ENCODE measurements at regions not wholly inside any gene's neighbourhood (a gene's known extent, or its start where the extent isn't known, plus 50 kb on each side); places are given as distances from the start of the nearest gene placed in this dataset.

DNA sequence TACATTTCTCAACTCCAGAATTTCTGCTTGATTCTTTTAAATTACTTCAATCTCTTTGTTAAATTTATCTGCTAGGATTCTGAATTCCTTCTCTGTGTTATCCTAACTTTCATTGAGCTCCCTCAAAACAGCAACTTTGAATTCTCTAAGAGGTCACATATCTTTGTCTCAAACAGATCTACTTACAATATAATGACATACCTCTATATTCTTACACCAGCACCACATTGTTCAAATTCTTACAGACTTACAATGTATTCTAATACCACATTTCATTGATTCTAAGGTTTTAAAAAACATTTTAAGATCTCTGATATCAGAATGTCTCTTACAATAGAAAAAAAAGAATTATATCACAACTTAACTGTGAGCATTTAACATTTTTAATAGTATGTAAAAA lies 77.4 kb downstream of the DIRAS3 start:
- Mint-ChIP-seq H3K4me1 (ENCODE audit: insufficient read depth, unreplicated experiment) (peaks cover 10% of the 10 kb centered on the region), H3K9me3 (ENCODE audit: unreplicated experiment) (no peaks in the 10 kb centered on the region), H3K27me3 (ENCODE audit: insufficient read depth, unreplicated experiment) (no peaks in the 10 kb centered on the region), H3K36me3 (ENCODE audit: insufficient read depth, unreplicated experiment) (no peaks in the 10 kb centered on the region), H3K27ac (ENCODE audit: low read depth, unreplicated experiment) (no peak overlapping the region), H3K4me3 (ENCODE audit: unreplicated experiment) (no peak overlapping the region)
- DNase-seq (ENCODE audit: unreplicated experiment), result no peak
- TF ChIP-seq, protein P1, sequence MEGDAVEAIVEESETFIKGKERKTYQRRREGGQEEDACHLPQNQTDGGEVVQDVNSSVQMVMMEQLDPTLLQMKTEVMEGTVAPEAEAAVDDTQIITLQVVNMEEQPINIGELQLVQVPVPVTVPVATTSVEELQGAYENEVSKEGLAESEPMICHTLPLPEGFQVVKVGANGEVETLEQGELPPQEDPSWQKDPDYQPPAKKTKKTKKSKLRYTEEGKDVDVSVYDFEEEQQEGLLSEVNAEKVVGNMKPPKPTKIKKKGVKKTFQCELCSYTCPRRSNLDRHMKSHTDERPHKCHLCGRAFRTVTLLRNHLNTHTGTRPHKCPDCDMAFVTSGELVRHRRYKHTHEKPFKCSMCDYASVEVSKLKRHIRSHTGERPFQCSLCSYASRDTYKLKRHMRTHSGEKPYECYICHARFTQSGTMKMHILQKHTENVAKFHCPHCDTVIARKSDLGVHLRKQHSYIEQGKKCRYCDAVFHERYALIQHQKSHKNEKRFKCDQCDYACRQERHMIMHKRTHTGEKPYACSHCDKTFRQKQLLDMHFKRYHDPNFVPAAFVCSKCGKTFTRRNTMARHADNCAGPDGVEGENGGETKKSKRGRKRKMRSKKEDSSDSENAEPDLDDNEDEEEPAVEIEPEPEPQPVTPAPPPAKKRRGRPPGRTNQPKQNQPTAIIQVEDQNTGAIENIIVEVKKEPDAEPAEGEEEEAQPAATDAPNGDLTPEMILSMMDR (IDR thresholded peaks at IDR 0.05; ENCODE audit: unreplicated experiment), result no peak
- POLR2A ChIA-PET, result no interaction called here
- no TSS peak for BruUV-seq (replicated peaks)
- intact Hi-C loops (cut with micrococcal nuclease), result no loop called here
- CTCF ChIA-PET, result no interaction called here

DNA sequence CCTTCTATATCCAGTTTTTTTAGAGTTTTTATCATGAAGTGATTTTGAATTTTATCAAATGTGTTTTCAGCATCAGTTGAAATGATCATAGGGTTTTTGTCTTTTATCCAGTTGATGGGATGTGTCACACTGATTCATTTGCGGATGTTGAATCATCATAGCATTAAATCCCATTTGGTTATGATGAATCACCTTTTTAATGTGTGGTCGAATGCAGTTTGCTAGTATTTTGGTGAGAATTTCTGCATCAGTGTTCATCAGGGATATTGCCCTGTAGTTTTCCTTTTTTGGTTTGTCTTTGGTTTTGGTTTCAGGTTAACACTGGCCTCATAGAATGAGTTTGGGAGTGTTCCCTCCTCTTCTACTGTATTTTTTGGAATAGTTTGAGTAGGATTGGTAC lies 80.3 kb downstream of the DIRAS3 start:
- POLR2A ChIA-PET, result no interaction called here
- intact Hi-C loops (cut with micrococcal nuclease), result no loop called here
- no peaks in the 10 kb centered on the region for H3K9me3 Mint-ChIP-seq (ENCODE audit: unreplicated experiment)
- peaks cover 10% of the 10 kb centered on the region for H3K4me1 Mint-ChIP-seq (ENCODE audit: insufficient read depth, unreplicated experiment)
- no peaks in the 10 kb centered on the region for H3K27me3 Mint-ChIP-seq (ENCODE audit: insufficient read depth, unreplicated experiment)
- H3K4me3 Mint-ChIP-seq (ENCODE audit: unreplicated experiment), result no peak overlapping the region
- TF ChIP-seq, protein P1 (IDR thresholded peaks at IDR 0.05; ENCODE audit: unreplicated experiment), result no peak
- no peaks in the 10 kb centered on the region for H3K36me3 Mint-ChIP-seq (ENCODE audit: insufficient read depth, unreplicated experiment)
- CTCF ChIA-PET, result interaction anchor here (0.6 kb wide), 1 partner anchor 39 kb away, joined by 3 read pairs; no protein-coding TSS in a partner anchor
- peak overlapping the region; percentile 88 for H3K27ac Mint-ChIP-seq (ENCODE audit: low read depth, unreplicated experiment)
- BruUV-seq (replicated peaks), result no TSS peak
- DNase-seq (ENCODE audit: unreplicated experiment), result peak; percentile 84

DNA sequence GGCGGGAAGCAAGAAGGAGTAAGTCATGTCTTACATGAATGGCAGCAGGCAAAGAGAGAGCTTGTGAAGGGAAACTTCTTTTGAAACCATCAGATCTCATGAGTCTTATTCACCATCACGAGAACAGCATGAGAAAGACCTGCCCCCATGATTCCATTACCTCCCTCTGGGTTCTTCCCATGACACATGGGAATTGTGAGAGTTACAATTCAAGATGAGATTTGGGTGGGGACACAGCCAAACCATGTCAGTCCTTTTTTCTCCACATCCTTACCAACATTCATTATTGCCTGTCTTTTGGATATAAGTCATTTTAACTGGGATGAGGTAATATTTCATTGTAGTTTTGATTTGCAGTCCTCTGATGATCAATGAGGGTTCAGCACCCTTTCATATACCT lies 81.0 kb downstream of the DIRAS3 start:
- Mint-ChIP-seq H3K9me3 (ENCODE audit: unreplicated experiment) (no peaks in the 10 kb centered on the region), H3K27ac (ENCODE audit: low read depth, unreplicated experiment) (no peak overlapping the region), H3K27me3 (ENCODE audit: insufficient read depth, unreplicated experiment) (no peaks in the 10 kb centered on the region), H3K4me3 (ENCODE audit: unreplicated experiment) (no peak overlapping the region), H3K36me3 (ENCODE audit: insufficient read depth, unreplicated experiment) (no peaks in the 10 kb centered on the region), H3K4me1 (ENCODE audit: insufficient read depth, unreplicated experiment) (peaks cover 10% of the 10 kb centered on the region)
- ChIA-PET CTCF (interaction anchor here (0.6 kb wide), 1 partner anchor 40 kb away, joined by 3 read pairs; no protein-coding TSS in a partner anchor), POLR2A (no interaction called here)
- TF ChIP-seq, protein P1 (IDR thresholded peaks at IDR 0.05; ENCODE audit: unreplicated experiment), result no peak
- intact Hi-C loops (cut with micrococcal nuclease), result no loop called here
- no TSS peak for BruUV-seq (replicated peaks)
- no peak for DNase-seq (ENCODE audit: unreplicated experiment)

DNA sequence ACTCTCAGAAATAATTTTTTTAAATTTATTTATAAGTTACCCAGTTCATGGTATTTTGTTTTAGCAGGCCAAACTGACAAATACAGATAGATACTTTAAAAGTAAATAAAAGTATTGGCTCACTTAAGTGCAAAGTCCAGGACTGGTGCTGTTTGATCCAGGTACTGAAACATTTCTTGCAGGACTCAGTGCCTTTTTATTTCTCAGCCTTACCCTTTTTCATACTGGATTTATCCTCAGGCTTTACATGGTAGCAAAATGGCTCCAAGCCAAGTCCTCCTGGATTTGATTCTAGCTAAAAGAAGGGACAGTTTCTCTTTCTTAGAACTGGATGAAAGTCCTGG lies 83.8 kb downstream of the DIRAS3 start:
- no peaks in the 10 kb centered on the region for H3K27me3 Mint-ChIP-seq (ENCODE audit: insufficient read depth, unreplicated experiment)
- TF ChIP-seq, protein P1 (IDR thresholded peaks at IDR 0.05; ENCODE audit: unreplicated experiment), result no peak
- POLR2A ChIA-PET, result no interaction called here
- H3K4me3 Mint-ChIP-seq (ENCODE audit: unreplicated experiment), result no peak overlapping the region
- H3K9me3 Mint-ChIP-seq (ENCODE audit: unreplicated experiment), result peaks cover 13% of the 10 kb centered on the region
- no peak for DNase-seq (ENCODE audit: unreplicated experiment)
- CTCF ChIA-PET, result no interaction called here
- no peaks in the 10 kb centered on the region for H3K36me3 Mint-ChIP-seq (ENCODE audit: insufficient read depth, unreplicated experiment)
- H3K27ac Mint-ChIP-seq (ENCODE audit: low read depth, unreplicated experiment), result no peak overlapping the region
- H3K4me1 Mint-ChIP-seq (ENCODE audit: insufficient read depth, unreplicated experiment), result peaks cover 10% of the 10 kb centered on the region
- intact Hi-C loops (cut with micrococcal nuclease), result no loop called here
- no TSS peak for BruUV-seq (replicated peaks)

Measured in MCF 10A (cell line).